Ascending aorta (tissue), 2 donors: ENCODE measurements at regions not wholly inside any gene's neighbourhood (a gene's known extent, or its start where the extent isn't known, plus 50 kb on each side); places are given as distances from the start of the nearest gene placed in this dataset.

Source experiments
- DNase-seq, 2 donors: peaks; one replicate each; pipeline ENCODE4 v3.0.0-alpha.2; 2019; ENCODE audit warnings: low spot score in 2 of 2
- H3K27ac ChIP-seq, 2 donors: fragments of 200-600 bp; sonication (generic); one replicate each; pipeline ENCODE4 v1.5.1; 2016 to 2017; ENCODE audit warnings: mild to moderate bottlenecking in 1 of 2
- H3K27me3 ChIP-seq: fragments of 200-600 bp; sonication (generic); one replicate; pipeline ENCODE4 v1.5.1; 2017
- H3K36me3 ChIP-seq, 2 donors: fragments of 200-600 bp; sonication (generic); one replicate each; pipeline ENCODE4 v1.5.1; 2016
- H3K4me1 ChIP-seq, 2 donors: fragments of 200-600 bp; sonication (generic); one replicate each; pipeline ENCODE4 v1.5.1; 2016 to 2017; ENCODE audit warnings: mild to moderate bottlenecking in 1 of 2
- H3K4me3 ChIP-seq, 2 donors: fragments of 200-600 bp; sonication (generic); one replicate each; pipeline ENCODE4 v1.5.1; 2016 to 2017; ENCODE audit warnings: mild to moderate bottlenecking in 1 of 2
- H3K9me3 ChIP-seq, 2 donors: fragments of 200-600 bp; sonication (generic); one replicate each; pipeline ENCODE4 v1.5.1; 2016
- intact Hi-C: fragments of 100-400 bp; cut with DNase I; formaldehyde crosslinking; loops from one replicate; pipeline ENCODE4 v1.15.1; 2023
- TF ChIP-seq, protein P1 (sequence below), 3 experiments: fragments of 200-600 bp in 2 of 3; fragments of 450-650 bp in 1 of 3; sonication (generic) in 2 of 3; IDR thresholded peaks; one replicate each; pipeline ENCODE4 v1.5.1; 2016 to 2019; ENCODE audit warnings: antibody characterized with exemption in 3 of 3, mild to moderate bottlenecking in 1 of 3, moderate library complexity in 1 of 3

DNA sequence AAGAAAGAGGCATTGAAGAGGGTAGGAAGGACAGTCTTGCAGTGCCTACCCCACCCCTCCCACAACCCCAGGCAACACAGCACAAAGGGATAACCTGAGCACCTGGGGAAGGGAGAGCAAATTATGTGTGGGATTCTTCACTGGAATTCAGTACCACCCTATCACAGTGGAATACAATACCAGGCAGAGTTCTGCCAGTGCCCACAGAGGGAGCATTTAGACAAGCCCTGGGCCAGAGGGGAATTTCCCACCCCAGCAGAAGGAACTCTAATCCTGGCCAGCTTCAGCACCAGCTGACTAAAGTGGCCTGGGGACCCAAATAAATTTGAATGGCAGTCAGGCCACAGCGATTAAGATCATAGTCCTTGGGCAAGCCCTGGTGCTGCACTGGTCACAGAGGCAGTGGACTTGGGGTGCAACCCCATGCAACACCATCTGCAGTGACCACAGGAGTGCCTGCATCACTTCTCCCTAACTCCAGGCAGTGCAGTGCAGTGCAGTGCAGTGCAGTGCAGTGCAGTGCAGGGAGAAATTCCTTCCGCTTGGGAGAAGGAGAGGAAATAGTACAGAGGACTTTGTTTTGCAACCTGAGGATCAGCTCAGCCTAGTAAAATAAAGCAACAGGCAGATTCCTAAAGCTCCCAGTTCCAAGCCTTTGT lies 147.8 kb upstream of the SRD5A2 start:
- Histone ChIP-seq H3K27ac (no peak overlapping the region), H3K4me1 (no peaks in the 10 kb centered on the region), H3K27me3 (no peaks in the 10 kb centered on the region), H3K4me3 (no peak overlapping the region), H3K9me3 (peaks cover 0 to 3% of the 10 kb centered on the region in 2 donors), H3K36me3 (no peaks in the 10 kb centered on the region)
- intact Hi-C loops = no loop called here
- no peak for DNase-seq
- TF ChIP-seq, protein P1, sequence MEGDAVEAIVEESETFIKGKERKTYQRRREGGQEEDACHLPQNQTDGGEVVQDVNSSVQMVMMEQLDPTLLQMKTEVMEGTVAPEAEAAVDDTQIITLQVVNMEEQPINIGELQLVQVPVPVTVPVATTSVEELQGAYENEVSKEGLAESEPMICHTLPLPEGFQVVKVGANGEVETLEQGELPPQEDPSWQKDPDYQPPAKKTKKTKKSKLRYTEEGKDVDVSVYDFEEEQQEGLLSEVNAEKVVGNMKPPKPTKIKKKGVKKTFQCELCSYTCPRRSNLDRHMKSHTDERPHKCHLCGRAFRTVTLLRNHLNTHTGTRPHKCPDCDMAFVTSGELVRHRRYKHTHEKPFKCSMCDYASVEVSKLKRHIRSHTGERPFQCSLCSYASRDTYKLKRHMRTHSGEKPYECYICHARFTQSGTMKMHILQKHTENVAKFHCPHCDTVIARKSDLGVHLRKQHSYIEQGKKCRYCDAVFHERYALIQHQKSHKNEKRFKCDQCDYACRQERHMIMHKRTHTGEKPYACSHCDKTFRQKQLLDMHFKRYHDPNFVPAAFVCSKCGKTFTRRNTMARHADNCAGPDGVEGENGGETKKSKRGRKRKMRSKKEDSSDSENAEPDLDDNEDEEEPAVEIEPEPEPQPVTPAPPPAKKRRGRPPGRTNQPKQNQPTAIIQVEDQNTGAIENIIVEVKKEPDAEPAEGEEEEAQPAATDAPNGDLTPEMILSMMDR (IDR thresholded peaks at IDR 0.05) = no peak

DNA sequence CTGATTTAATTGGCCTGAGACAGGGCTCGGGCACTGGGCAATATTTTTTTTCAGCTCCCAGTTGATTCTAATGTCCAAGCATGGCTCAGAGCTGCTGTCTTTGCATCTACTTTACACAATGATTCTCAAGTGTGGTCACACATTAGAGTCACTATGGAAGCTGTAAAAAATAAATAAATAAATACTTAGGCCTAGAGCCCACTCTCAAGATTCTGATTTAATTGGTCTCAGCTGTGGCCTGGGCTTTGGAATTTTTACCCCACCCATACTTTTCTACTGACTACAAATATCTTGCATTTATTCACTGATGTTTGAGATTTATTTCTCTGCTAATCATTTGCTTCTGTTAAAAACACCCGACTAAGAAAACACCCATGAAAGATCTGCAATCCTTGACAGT lies 145.7 kb upstream of the SRD5A2 start:
- no peak overlapping the region for H3K27ac ChIP-seq
- H3K36me3 ChIP-seq = no peaks in the 10 kb centered on the region
- H3K27me3 ChIP-seq = no peaks in the 10 kb centered on the region
- DNase-seq = no peak
- TF ChIP-seq, protein P1 (IDR thresholded peaks at IDR 0.05) = no peak
- intact Hi-C loops = no loop called here
- no peak overlapping the region for H3K4me3 ChIP-seq
- no peaks in the 10 kb centered on the region for H3K4me1 ChIP-seq
- peaks cover 0 to 3% of the 10 kb centered on the region in 2 donors for H3K9me3 ChIP-seq

DNA sequence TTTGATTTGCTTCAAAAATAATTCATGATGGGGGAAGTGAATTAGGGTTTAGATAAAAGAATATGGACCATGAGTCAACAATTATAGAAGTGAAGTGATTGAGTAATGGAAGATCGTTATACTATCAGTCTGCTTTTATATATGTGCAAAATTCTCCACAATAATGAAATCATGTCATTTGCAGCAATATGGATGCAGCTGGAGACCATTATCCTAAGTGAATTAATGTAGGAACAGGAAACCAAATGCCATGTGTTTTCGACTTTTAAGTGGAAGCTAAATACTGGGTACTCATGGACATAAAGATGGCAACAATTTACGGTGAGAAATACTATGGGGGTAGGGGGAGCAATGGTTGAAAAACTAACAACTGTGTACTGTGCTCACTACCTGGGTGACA lies 144.7 kb upstream of the SRD5A2 start:
- no peaks in the 10 kb centered on the region for H3K4me1 ChIP-seq
- peaks cover 0 to 3% of the 10 kb centered on the region in 2 donors for H3K9me3 ChIP-seq
- H3K4me3 ChIP-seq = no peak overlapping the region
- no peak for DNase-seq
- H3K27ac ChIP-seq = no peak overlapping the region
- H3K36me3 ChIP-seq = no peaks in the 10 kb centered on the region
- H3K27me3 ChIP-seq = no peaks in the 10 kb centered on the region
- TF ChIP-seq, protein P1 (IDR thresholded peaks at IDR 0.05) = no peak
- intact Hi-C loops = no loop called here

DNA sequence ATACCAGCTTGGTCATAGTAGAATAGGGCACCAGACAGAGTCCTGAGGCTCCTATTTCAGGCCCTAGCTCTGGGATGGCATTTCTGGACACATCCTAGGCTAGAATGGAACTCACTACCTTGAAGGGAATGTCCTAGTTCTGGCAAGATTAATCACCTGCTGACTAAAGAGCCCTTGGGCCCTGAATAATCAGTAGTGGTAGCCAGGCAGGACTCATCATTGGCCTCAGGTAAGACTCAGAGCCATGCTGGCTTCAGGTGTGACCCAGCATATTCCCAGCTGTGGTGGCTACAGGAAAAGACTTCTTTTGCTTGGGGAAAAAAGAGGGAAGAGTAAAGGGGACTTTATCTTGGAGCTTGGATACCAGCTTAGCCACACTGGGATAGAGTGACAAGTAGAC lies 131.0 kb upstream of the SRD5A2 start:
- intact Hi-C loops = no loop called here
- no peak for DNase-seq
- Histone ChIP-seq H3K27me3 (no peaks in the 10 kb centered on the region), H3K27ac (no peak overlapping the region), H3K9me3 (no peaks in the 10 kb centered on the region), H3K4me3 (no peak overlapping the region), H3K4me1 (no peaks in the 10 kb centered on the region), H3K36me3 (no peaks in the 10 kb centered on the region)
- TF ChIP-seq, protein P1 (IDR thresholded peaks at IDR 0.05) = no peak

DNA sequence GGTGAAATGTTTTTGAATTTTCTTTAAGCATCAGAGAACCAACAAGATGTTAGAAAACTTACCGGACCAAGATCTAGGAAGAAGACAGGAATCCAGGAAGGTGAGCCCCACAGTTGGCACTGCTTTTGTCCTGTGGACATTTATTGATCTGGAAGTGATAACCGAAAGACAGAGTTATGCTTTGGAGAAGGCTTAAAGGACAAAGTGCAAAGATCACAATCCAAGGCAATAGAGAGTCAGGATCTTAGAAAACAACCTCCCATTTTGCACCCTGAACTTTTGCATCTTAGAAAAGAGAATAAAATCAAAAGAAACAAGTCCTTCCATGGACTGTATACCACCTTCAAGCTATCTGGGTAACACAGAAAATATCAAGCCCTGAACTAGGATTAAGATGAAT lies 129.4 kb upstream of the SRD5A2 start:
- H3K4me3 ChIP-seq = no peak overlapping the region
- intact Hi-C loops = no loop called here
- no peaks in the 10 kb centered on the region for H3K36me3 ChIP-seq
- H3K27me3 ChIP-seq = no peaks in the 10 kb centered on the region
- no peaks in the 10 kb centered on the region for H3K9me3 ChIP-seq
- H3K27ac ChIP-seq = no peak overlapping the region
- TF ChIP-seq, protein P1 (IDR thresholded peaks at IDR 0.05) = no peak
- no peak for DNase-seq
- H3K4me1 ChIP-seq = no peaks in the 10 kb centered on the region

DNA sequence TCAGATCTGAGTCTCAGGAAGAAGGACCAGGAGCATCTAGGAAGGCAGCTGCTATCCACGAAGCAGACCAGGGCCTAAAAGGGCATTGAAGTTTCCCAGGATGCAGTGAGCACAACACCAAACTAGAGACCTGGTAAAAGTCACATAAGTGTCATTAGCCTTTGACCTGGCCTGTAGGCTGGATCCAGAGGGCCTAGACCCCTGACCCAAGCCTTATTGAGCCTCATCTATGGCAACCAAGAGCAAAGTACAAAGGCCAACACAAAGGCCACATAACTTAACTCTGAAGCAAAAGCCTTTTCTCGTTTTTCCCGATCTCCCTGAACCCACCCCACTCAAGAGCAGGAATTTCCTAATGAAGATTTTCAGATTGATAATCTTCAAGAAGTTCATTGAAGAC lies 127.3 kb upstream of the SRD5A2 start:
- intact Hi-C loops = no loop called here
- Histone ChIP-seq H3K4me1 (no peaks in the 10 kb centered on the region), H3K9me3 (no peaks in the 10 kb centered on the region), H3K36me3 (no peaks in the 10 kb centered on the region), H3K27ac (no peak overlapping the region), H3K27me3 (no peaks in the 10 kb centered on the region), H3K4me3 (no peak overlapping the region)
- DNase-seq = no peak
- TF ChIP-seq, protein P1 (IDR thresholded peaks at IDR 0.05) = no peak
